HepG2 (cell line): ENCODE measurements at regions not wholly inside any gene's neighbourhood (a gene's known extent, or its start where the extent isn't known, plus 50 kb on each side); places are given as distances from the start of the nearest gene placed in this dataset.

Experiments
- ATAC-seq: fragments of 200-7000 bp; cut with Tn5 transposase; 3 replicates; pipeline ENCODE4 v1.9.1; 2020; ENCODE audit warnings: mild to moderate bottlenecking, moderate library complexity
- BruUV-seq: library from RNA; stranded (reverse); fragments of 400-500 nt; replicated peaks from 2 replicates; lab custom pipeline; 2021; lab: Mats Ljungman, UMichigan
- CTCF ChIA-PET: fragments of 300-600 bp; formaldehyde crosslinking; extraction: SDS; loops from one replicate; lab custom pipeline; 2021; ENCODE audit warnings: low total read pairs, inconsistent platforms, low intra/inter-chr PET ratio; lab: Yijun Ruan, JAX
- POLR2A ChIA-PET: fragments of 350-600 bp; sonication (Branson Sonifier 250); formaldehyde crosslinking; loops from one replicate; lab custom pipeline; 2020; ENCODE audit warnings: antibody characterized with exemption, inconsistent platforms; lab: Yijun Ruan, JAX
- DNase-seq: peaks from one replicate; pipeline ENCODE4 v3.0.0-alpha.2; 2015; ENCODE audit warnings: low spot score
- FAIRE-seq: peaks from 3 replicates; lab custom pipeline; 2011; peaks lifted over from hg19 to GRCh38; lab: Jason Lieb, UNC
- H2AFZ ChIP-seq: one replicate; pipeline ENCODE4 v1.6.1; 2011; ENCODE audit warnings: low read length, inconsistent platforms
- H3K27ac ChIP-seq: fragments of 300-600 bp; 3 replicates; pipeline ENCODE4 v1.8.0; 2011; ENCODE audit warnings: mixed run types, mild to moderate bottlenecking, mixed read lengths, low read length, inconsistent platforms; ENCODE audit not compliant: insufficient read depth; ENCODE audit errors: extremely low read length
- H3K27me3 ChIP-seq, 2 experiments: fragments of 200-600 bp in 1 of 2; 2 replicates in 1 of 2; 3 replicates in 1 of 2; pipeline versions ENCODE4 v1.6.0 to v1.8.0; 2011; ENCODE audit warnings: low read length in 2 of 2, mild to moderate bottlenecking in 2 of 2, moderate library complexity in 2 of 2, inconsistent platforms in 1 of 2; ENCODE audit not compliant: insufficient read depth in 2 of 2, control insufficient read depth in 1 of 2
- H3K36me3 ChIP-seq, 2 experiments: fragments of 200-600 bp in 1 of 2; replicated peaks in 1 of 2; 2 replicates in 1 of 2; 3 replicates in 1 of 2; pipeline versions ENCODE4 v1.5.1 to v1.8.0; 2011; ENCODE audit warnings: low read length in 2 of 2, inconsistent platforms in 1 of 2; ENCODE audit not compliant: insufficient read depth in 2 of 2, control insufficient read depth in 1 of 2
- H3K4me1 ChIP-seq: 2 replicates; pipeline ENCODE4 v1.5.1; 2012; ENCODE audit warnings: low read length, inconsistent platforms; ENCODE audit not compliant: insufficient read depth
- H3K4me2 ChIP-seq: 2 replicates; pipeline ENCODE4 v1.6.0; 2011; ENCODE audit warnings: low read depth, low read length, inconsistent platforms
- H3K4me3 ChIP-seq, 3 experiments: fragments of 200-600 bp in 1 of 3; sonication (generic), shearing (Covaris generic) in 1 of 3; replicated peaks in 1 of 3; 2 replicates each; pipeline ENCODE4 v1.5.1; 2011 to 2016; ENCODE audit warnings: low read length in 3 of 3, inconsistent platforms in 2 of 3, low read depth in 2 of 3, mild to moderate bottlenecking in 2 of 3, control low read depth in 1 of 3, mixed read lengths in 1 of 3; ENCODE audit not compliant: insufficient read depth in 1 of 3
- H3K79me2 ChIP-seq: one replicate; pipeline ENCODE4 v1.6.1; 2011; ENCODE audit warnings: low read length, inconsistent platforms; ENCODE audit not compliant: insufficient read depth
- H3K9ac ChIP-seq: 2 replicates; pipeline ENCODE4 v1.6.0; 2011; ENCODE audit warnings: mild to moderate bottlenecking, low read depth, low read length, inconsistent platforms; ENCODE audit not compliant: insufficient read depth
- H3K9me3 ChIP-seq: 2 replicates; pipeline ENCODE4 v1.5.1; 2012; ENCODE audit warnings: mild to moderate bottlenecking, low read length
- H4K20me1 ChIP-seq: 2 replicates; pipeline ENCODE4 v1.6.0; 2011; ENCODE audit warnings: inconsistent platforms, mild to moderate bottlenecking, low read length, moderate library complexity; ENCODE audit not compliant: insufficient read depth
- BCL6 ChIP-seq: IDR thresholded peaks from 2 replicates; pipeline ENCODE4 v1.6.1; 2016; ENCODE audit warnings: missing genetic modification reagents, missing compliant biosample characterization
- CEBPG ChIP-seq: IDR thresholded peaks from 2 replicates; pipeline ENCODE4 v1.6.1; 2016
- FOXP1 ChIP-seq, 2 experiments: fragments of 450-650 bp in 1 of 2; IDR thresholded peaks; 2 replicates each; pipeline ENCODE4 v1.6.1; 2017 to 2018; ENCODE audit warnings: antibody characterized with exemption in 1 of 2
- HDAC1 ChIP-seq: sonication (generic); formaldehyde crosslinking; IDR thresholded peaks from 2 replicates; pipeline ENCODE4 v1.5.1; 2020; ENCODE audit warnings: mild to moderate bottlenecking, missing genetic modification reagents
- MAFK ChIP-seq, 2 experiments: IDR thresholded peaks in 1 of 2; conservative IDR thresholded peaks in 1 of 2; 2 replicates each; pipeline ENCODE4 v1.6.1; 2011; ENCODE audit warnings: improper control_type of control experiment in 2 of 2, low read length in 2 of 2
- NKX3-1 ChIP-seq: sonication (generic); formaldehyde crosslinking; IDR thresholded peaks from 2 replicates; pipeline ENCODE4 v1.5.0; 2020; ENCODE audit warnings: missing genetic modification reagents
- NR2C2 ChIP-seq: sonication (generic); formaldehyde crosslinking; IDR thresholded peaks from 2 replicates; pipeline ENCODE4 v1.4.0; 2020; ENCODE audit warnings: missing genetic modification reagents, mild to moderate bottlenecking, moderate library complexity, borderline replicate concordance
- NR2F6 ChIP-seq, 2 experiments: IDR thresholded peaks; 2 replicates each; pipeline ENCODE4 v1.6.1; 2016; ENCODE audit warnings: antibody characterized with exemption in 1 of 2, mild to moderate bottlenecking in 1 of 2
- PAXIP1 ChIP-seq: sonication (generic); formaldehyde crosslinking; conservative IDR thresholded peaks from 2 replicates; pipeline ENCODE4 v1.4.0; 2020; ENCODE audit warnings: mild to moderate bottlenecking, missing genetic modification reagents, moderate library complexity
- POLR2AphosphoS5 ChIP-seq: IDR thresholded peaks from 2 replicates; pipeline ENCODE4 v1.6.1; 2012; ENCODE audit warnings: low read depth, low read length
- TEAD3 ChIP-seq: optimal IDR thresholded peaks from 2 replicates; pipeline ENCODE3; 2016; ENCODE audit warnings: borderline replicate concordance
- U2AF1 ChIP-seq: fragments of 200-400 bp; formaldehyde crosslinking; optimal IDR thresholded peaks from 2 replicates; pipeline ENCODE3; 2017; ENCODE audit warnings: mild to moderate bottlenecking, low read depth, low read length
- USF2 ChIP-seq, 2 experiments: sonication (generic) in 1 of 2; formaldehyde crosslinking in 1 of 2; IDR thresholded peaks; 2 replicates each; pipeline versions ENCODE4 v1.5.1 to v1.6.1; 2011 to 2020; ENCODE audit warnings: borderline replicate concordance in 1 of 2, low read depth in 1 of 2, low read length in 1 of 2, mild to moderate bottlenecking in 1 of 2, missing genetic modification reagents in 1 of 2, moderate library complexity in 1 of 2
- ZFP36L2 ChIP-seq: sonication (generic); formaldehyde crosslinking; IDR thresholded peaks from 2 replicates; pipeline ENCODE4 v1.4.0; 2020; ENCODE audit warnings: missing genetic modification reagents
- WGBS: methylation state at CpG from one replicate; pipeline ENCODE4 v1.1.6; 2017; ENCODE audit warnings: low lambda C conversion rate; 5-methylcytosine and 5-hydroxymethylcytosine counted together
- in situ Hi-C: cut with HindIII; loops from 2 replicates; pipeline ENCODE4 v1.10.0; 2017; ENCODE audit warnings: low pct_unique_long_range_greater_than_20kb; ENCODE audit not compliant: extremely low pct_ligation_motif_present
- intact Hi-C: fragments of 100-400 bp; cut with micrococcal nuclease; formaldehyde crosslinking; loops from one replicate; pipeline ENCODE4 v1.10.0; 2022; ENCODE audit not compliant: unreplicated experiment
- TF ChIP-seq, protein P1 (sequence below): sonication (generic); formaldehyde crosslinking; IDR thresholded peaks from 2 replicates; pipeline ENCODE4 v1.4.0; 2020; ENCODE audit warnings: missing genetic modification reagents, borderline replicate concordance

GRCh38 chr16:14329727-14330350, 258.7 kb downstream of the MRTFB start:
- in situ Hi-C loops (no loop called here), intact Hi-C loops (no loop called here)
- peaks cover 3% of the 10 kb centered on the region; the same call in 1 of the 2 replicates for H4K20me1 ChIP-seq
- ChIA-PET CTCF (no interaction called here), POLR2A (no interaction called here)
- 94% methylated on average over 3 of the region's 3 CpGs for WGBS
- H3K27ac ChIP-seq = no peak overlapping the region
- FAIRE-seq (no peak), ATAC-seq (no peak), DNase-seq (peak; percentile 46)
- no peak overlapping the region for H3K4me3 ChIP-seq
- H3K4me1 ChIP-seq = peaks cover 13% of the 10 kb centered on the region
- peaks cover 11 to 29% of the 10 kb centered on the region in 2 experiments for H3K36me3 ChIP-seq
- no TSS peak for BruUV-seq
- H2AFZ ChIP-seq = no peak overlapping the region
- H3K4me2 ChIP-seq = no peak overlapping the region
- H3K9ac ChIP-seq = no peak overlapping the region
- H3K27me3 ChIP-seq = no peaks in the 10 kb centered on the region
- H3K79me2 ChIP-seq = peaks cover 2% of the 10 kb centered on the region
- H3K9me3 ChIP-seq = no peaks in the 10 kb centered on the region
- peak; percentile 52 for TF ChIP-seq CEBPG
- TF ChIP-seq, protein P1, sequence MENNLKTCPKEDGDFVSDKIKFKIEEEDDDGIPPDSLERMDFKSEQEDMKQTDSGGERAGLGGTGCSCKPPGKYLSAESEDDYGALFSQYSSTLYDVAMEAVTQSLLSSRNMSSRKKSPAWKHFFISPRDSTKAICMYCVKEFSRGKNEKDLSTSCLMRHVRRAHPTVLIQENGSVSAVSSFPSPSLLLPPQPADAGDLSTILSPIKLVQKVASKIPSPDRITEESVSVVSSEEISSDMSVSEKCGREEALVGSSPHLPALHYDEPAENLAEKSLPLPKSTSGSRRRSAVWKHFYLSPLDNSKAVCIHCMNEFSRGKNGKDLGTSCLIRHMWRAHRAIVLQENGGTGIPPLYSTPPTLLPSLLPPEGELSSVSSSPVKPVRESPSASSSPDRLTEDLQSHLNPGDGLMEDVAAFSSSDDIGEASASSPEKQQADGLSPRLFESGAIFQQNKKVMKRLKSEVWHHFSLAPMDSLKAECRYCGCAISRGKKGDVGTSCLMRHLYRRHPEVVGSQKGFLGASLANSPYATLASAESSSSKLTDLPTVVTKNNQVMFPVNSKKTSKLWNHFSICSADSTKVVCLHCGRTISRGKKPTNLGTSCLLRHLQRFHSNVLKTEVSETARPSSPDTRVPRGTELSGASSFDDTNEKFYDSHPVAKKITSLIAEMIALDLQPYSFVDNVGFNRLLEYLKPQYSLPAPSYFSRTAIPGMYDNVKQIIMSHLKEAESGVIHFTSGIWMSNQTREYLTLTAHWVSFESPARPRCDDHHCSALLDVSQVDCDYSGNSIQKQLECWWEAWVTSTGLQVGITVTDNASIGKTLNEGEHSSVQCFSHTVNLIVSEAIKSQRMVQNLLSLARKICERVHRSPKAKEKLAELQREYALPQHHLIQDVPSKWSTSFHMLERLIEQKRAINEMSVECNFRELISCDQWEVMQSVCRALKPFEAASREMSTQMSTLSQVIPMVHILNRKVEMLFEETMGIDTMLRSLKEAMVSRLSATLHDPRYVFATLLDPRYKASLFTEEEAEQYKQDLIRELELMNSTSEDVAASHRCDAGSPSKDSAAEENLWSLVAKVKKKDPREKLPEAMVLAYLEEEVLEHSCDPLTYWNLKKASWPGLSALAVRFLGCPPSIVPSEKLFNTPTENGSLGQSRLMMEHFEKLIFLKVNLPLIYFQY = no peak
- TF ChIP-seq NKX3-1 (CRISPR knock-in tag) = no peak
- no peak for TF ChIP-seq ZFP36L2 (CRISPR knock-in tag)
- TF ChIP-seq USF2 (IDR thresholded peaks at IDR 0.05; ENCODE audit: low read depth, low read length) = no peak
- TF ChIP-seq USF2 (CRISPR knock-in tag; IDR thresholded peaks at IDR 0.05; ENCODE audit: borderline replicate concordance) = peak; percentile 43; the same call in 1 of the 2 replicates
- TF ChIP-seq FOXP1 (IDR thresholded peaks at IDR 0.05) = no peak
- no peak for TF ChIP-seq FOXP1 (CRISPR knock-in tag; IDR thresholded peaks at IDR 0.05)
- peak; percentile 15; the same call in 1 of the 2 replicates for TF ChIP-seq POLR2AphosphoS5
- TF ChIP-seq U2AF1 = no peak
- TF ChIP-seq TEAD3 (CRISPR knock-in tag) = no peak
- peak; percentile 39 for TF ChIP-seq PAXIP1 (CRISPR knock-in tag)
- TF ChIP-seq BCL6 (CRISPR knock-in tag) = 0 out of 2 replicates have a peak, but pooled peaks have one; percentile 20
- TF ChIP-seq NR2C2 (CRISPR knock-in tag) = peak; percentile 59
- TF ChIP-seq MAFK (conservative IDR thresholded peaks at IDR 0.05 in 1 of 2, IDR thresholded peaks at IDR 0.05 in 1 of 2; ENCODE audit: low read length in 2 of 2) = no peak
- peak; percentile 75 for TF ChIP-seq NR2F6 (IDR thresholded peaks at IDR 0.05)
- peak; percentile 84 for TF ChIP-seq NR2F6 (CRISPR knock-in tag; IDR thresholded peaks at IDR 0.05)
- TF ChIP-seq HDAC1 (CRISPR knock-in tag) = peak; percentile 25; the same call in 1 of the 2 replicates
